ENCODE measurements at regions not wholly inside any gene's neighbourhood (a gene's known extent, or its start where the extent isn't known, plus 50 kb on each side); places are given as distances from the start of the nearest gene placed in this dataset.

GRCh38 chr5:56759521-56760216 is 55.7 kb upstream of the MAP3K1 start:
- no peaks in the 10 kb centered on the region for H4K20me1 ChIP-seq (replicated peaks; ENCODE audit: control insufficient read depth, insufficient read depth, low read length)
- ATAC-seq (no peak), DNase-seq (ENCODE audit: extremely low read depth in 1 of 4, low spot score in 3 of 4) (no peak), FAIRE-seq (no peak)
- 59% methylated on average over 4 of the region's 4 CpGs for WGBS (ENCODE audit: insufficient coverage, low coverage, missing lambda C conversion rate)
- H3K4me2 ChIP-seq (ENCODE audit: insufficient read depth, low read length): no peak overlapping the region
- no peaks in the 10 kb centered on the region for H3K36me3 ChIP-seq (ENCODE audit: control insufficient read depth, insufficient read depth, low read length)
- no TSS peak for BruUV-seq (replicated peaks)
- H3K27me3 ChIP-seq (ENCODE audit: control insufficient read depth in 2 of 2, insufficient read depth in 2 of 2, low read length in 2 of 2): no peaks in the 10 kb centered on the region; a peak in 1 of 5 replicates
- no peaks in the 10 kb centered on the region for H3K9me3 ChIP-seq (replicated peaks; ENCODE audit: control insufficient read depth, insufficient read depth, low read depth, low read length)
- H3K27ac ChIP-seq (ENCODE audit: extremely low read depth, low read depth, low read length): no peak overlapping the region
- H3K79me2 ChIP-seq (ENCODE audit: control insufficient read depth, insufficient read depth, low read length): no peaks in the 10 kb centered on the region
- H3K4me3 ChIP-seq: no peak overlapping the region
- CTCF ChIA-PET (ENCODE audit: low intra/inter-chr PET ratio): no interaction called here
- peaks cover 6 to 22% of the 10 kb centered on the region in 2 experiments; a peak in 4 of 5 replicates for H3K4me1 ChIP-seq (replicated peaks in 1 of 2; ENCODE audit: control insufficient read depth in 2 of 2, insufficient read depth in 2 of 2, low read length in 2 of 2)
- H3K9ac ChIP-seq (ENCODE audit: insufficient read depth in 1 of 2, low read depth in 2 of 2, low read length in 2 of 2): no peak overlapping the region
- in situ Hi-C loops (cut with MboI) (no loop called here), intact Hi-C loops (cut with micrococcal nuclease) (no loop called here)
- POLR2A ChIA-PET: no interaction called here
- TF ChIP-seq, protein P1, sequence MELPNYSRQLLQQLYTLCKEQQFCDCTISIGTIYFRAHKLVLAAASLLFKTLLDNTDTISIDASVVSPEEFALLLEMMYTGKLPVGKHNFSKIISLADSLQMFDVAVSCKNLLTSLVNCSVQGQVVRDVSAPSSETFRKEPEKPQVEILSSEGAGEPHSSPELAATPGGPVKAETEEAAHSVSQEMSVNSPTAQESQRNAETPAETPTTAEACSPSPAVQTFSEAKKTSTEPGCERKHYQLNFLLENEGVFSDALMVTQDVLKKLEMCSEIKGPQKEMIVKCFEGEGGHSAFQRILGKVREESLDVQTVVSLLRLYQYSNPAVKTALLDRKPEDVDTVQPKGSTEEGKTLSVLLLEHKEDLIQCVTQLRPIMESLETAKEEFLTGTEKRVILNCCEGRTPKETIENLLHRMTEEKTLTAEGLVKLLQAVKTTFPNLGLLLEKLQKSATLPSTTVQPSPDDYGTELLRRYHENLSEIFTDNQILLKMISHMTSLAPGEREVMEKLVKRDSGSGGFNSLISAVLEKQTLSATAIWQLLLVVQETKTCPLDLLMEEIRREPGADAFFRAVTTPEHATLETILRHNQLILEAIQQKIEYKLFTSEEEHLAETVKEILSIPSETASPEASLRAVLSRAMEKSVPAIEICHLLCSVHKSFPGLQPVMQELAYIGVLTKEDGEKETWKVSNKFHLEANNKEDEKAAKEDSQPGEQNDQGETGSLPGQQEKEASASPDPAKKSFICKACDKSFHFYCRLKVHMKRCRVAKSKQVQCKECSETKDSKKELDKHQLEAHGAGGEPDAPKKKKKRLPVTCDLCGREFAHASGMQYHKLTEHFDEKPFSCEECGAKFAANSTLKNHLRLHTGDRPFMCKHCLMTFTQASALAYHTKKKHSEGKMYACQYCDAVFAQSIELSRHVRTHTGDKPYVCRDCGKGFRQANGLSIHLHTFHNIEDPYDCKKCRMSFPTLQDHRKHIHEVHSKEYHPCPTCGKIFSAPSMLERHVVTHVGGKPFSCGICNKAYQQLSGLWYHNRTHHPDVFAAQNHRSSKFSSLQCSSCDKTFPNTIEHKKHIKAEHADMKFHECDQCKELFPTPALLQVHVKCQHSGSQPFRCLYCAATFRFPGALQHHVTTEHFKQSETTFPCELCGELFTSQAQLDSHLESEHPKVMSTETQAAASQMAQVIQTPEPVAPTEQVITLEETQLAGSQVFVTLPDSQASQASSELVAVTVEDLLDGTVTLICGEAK (IDR thresholded peaks at IDR 0.05): no peak
- TF ChIP-seq, protein P1 (CRISPR knock-in tag; IDR thresholded peaks at IDR 0.05): no peak
- TF ChIP-seq FOXA1 (IDR thresholded peaks at IDR 0.05; ENCODE audit: borderline replicate concordance) (no peak), RBM25 (IDR thresholded peaks at IDR 0.05; ENCODE audit: low read depth, low read length, severe bottlenecking) (no peak), ETS2 (tag; IDR thresholded peaks at IDR 0.05; ENCODE audit: borderline replicate concordance, poor library complexity, severe bottlenecking) (no peak), ZNF121 (CRISPR knock-in tag; conservative IDR thresholded peaks at IDR 0.05) (no peak), CTBP1 (IDR thresholded peaks at IDR 0.05; ENCODE audit: borderline replicate concordance) (no peak), HLTF (IDR thresholded peaks at IDR 0.05) (no peak), STAG1 (CRISPR knock-in tag; IDR thresholded peaks at IDR 0.05; ENCODE audit: borderline replicate concordance) (no peak), NUFIP1 (IDR thresholded peaks at IDR 0.05; ENCODE audit: partially characterized antibody) (no peak)
- H2AFZ ChIP-seq (ENCODE audit: low read depth, low read length): no peak overlapping the region
- H3K9me1 ChIP-seq (ENCODE audit: control insufficient read depth, insufficient read depth, low read length): no peaks in the 10 kb centered on the region

Measured in K562 (cell line).